ENCODE measurements at regions not wholly inside any gene's neighbourhood (a gene's known extent, or its start where the extent isn't known, plus 50 kb on each side); places are given as distances from the start of the nearest gene placed in this dataset.

DNA sequence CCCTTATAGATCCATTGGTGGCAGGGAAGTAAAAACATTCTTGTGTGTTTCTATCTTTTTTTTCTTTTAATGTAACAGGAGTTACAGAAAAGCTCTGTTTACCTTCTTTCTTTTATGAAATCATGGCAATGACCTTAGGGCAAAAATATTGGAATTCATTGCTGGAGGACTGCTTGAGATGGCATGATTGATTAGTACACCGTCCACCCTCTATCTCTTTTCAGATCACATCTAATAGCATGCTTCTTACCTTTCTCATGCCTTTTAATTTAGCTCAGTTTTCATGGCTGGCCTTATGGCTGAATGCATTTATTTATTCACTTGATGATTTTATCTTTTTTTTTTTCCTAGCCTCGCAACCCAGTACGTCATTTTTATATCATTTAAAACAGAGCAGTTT, 177.6 kb upstream of the CDH20 start:
- H3K9me3 ChIP-seq (ENCODE audit: severe bottlenecking), result no peaks in the 10 kb centered on the region
- no peak overlapping the region for H3K27ac ChIP-seq (ENCODE audit: poor library complexity, severe bottlenecking)
- H3K4me3 ChIP-seq (ENCODE audit: severe bottlenecking), result no peak overlapping the region
- ATAC-seq (ENCODE audit: low read depth) (no peak), DNase-seq (ENCODE audit: low spot score) (no peak)
- H3K27me3 ChIP-seq (ENCODE audit: insufficient read depth, poor library complexity, severe bottlenecking), result no peaks in the 10 kb centered on the region
- TF ChIP-seq, protein P1, sequence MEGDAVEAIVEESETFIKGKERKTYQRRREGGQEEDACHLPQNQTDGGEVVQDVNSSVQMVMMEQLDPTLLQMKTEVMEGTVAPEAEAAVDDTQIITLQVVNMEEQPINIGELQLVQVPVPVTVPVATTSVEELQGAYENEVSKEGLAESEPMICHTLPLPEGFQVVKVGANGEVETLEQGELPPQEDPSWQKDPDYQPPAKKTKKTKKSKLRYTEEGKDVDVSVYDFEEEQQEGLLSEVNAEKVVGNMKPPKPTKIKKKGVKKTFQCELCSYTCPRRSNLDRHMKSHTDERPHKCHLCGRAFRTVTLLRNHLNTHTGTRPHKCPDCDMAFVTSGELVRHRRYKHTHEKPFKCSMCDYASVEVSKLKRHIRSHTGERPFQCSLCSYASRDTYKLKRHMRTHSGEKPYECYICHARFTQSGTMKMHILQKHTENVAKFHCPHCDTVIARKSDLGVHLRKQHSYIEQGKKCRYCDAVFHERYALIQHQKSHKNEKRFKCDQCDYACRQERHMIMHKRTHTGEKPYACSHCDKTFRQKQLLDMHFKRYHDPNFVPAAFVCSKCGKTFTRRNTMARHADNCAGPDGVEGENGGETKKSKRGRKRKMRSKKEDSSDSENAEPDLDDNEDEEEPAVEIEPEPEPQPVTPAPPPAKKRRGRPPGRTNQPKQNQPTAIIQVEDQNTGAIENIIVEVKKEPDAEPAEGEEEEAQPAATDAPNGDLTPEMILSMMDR (IDR thresholded peaks at IDR 0.05; ENCODE audit: poor library complexity, severe bottlenecking), result no peak
- no peaks in the 10 kb centered on the region for H3K4me1 ChIP-seq (ENCODE audit: insufficient read depth, poor library complexity, severe bottlenecking)
- no peaks in the 10 kb centered on the region for H3K36me3 ChIP-seq (ENCODE audit: low read depth)

DNA sequence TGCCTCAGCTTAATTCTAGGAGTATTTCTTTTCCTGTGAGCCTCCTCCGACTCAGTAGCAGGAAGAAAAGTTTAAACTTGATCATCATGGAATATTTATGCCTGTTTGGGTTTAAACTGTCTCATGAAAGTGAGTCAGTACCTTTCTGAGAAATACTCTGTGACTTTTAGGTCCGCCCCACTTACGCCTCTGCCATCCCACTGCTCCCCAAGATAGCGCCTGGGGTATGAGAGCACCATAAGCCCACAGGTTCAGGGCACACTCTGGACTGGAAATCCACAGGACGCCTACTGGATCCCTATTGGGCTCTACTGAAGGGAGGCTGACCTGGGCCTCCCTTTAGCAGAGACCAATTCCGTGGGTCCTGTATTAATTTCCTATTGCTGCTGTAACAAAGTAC, 175.8 kb upstream of the CDH20 start:
- Histone ChIP-seq H3K9me3 (ENCODE audit: severe bottlenecking) (no peaks in the 10 kb centered on the region), H3K36me3 (ENCODE audit: low read depth) (no peaks in the 10 kb centered on the region), H3K4me3 (ENCODE audit: severe bottlenecking) (no peak overlapping the region), H3K4me1 (ENCODE audit: insufficient read depth, poor library complexity, severe bottlenecking) (no peaks in the 10 kb centered on the region), H3K27ac (ENCODE audit: poor library complexity, severe bottlenecking) (no peak overlapping the region), H3K27me3 (ENCODE audit: insufficient read depth, poor library complexity, severe bottlenecking) (no peaks in the 10 kb centered on the region)
- DNase-seq (ENCODE audit: low spot score) (no peak), ATAC-seq (ENCODE audit: low read depth) (no peak)
- TF ChIP-seq, protein P1 (IDR thresholded peaks at IDR 0.05; ENCODE audit: poor library complexity, severe bottlenecking), result no peak

DNA sequence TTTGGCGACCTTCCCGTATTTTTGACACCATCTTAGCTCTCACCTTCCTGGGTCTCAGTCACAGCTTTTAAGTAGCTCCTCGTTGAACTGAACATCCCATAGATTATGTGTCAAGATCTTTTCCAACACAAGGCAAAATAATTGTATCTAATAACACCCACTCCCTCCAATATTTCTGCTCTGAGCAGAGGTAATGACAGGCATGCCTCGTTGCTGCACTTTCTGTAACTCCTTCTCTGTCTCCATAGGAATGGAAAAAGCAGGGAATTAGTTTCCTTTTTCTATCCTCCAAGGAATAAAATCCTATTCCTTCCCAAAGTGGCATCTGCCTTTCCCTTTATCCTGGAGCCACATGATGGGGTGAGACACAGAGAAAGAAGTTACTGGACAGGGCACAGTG, 174.0 kb upstream of the CDH20 start:
- H3K9me3 ChIP-seq (ENCODE audit: severe bottlenecking), result no peaks in the 10 kb centered on the region
- no peaks in the 10 kb centered on the region for H3K4me1 ChIP-seq (ENCODE audit: insufficient read depth, poor library complexity, severe bottlenecking)
- H3K27ac ChIP-seq (ENCODE audit: poor library complexity, severe bottlenecking), result no peak overlapping the region
- H3K4me3 ChIP-seq (ENCODE audit: severe bottlenecking), result no peak overlapping the region
- DNase-seq (ENCODE audit: low spot score) (no peak), ATAC-seq (ENCODE audit: low read depth) (no peak)
- no peaks in the 10 kb centered on the region for H3K36me3 ChIP-seq (ENCODE audit: low read depth)
- H3K27me3 ChIP-seq (ENCODE audit: insufficient read depth, poor library complexity, severe bottlenecking), result no peaks in the 10 kb centered on the region
- TF ChIP-seq, protein P1 (IDR thresholded peaks at IDR 0.05; ENCODE audit: poor library complexity, severe bottlenecking), result no peak

DNA sequence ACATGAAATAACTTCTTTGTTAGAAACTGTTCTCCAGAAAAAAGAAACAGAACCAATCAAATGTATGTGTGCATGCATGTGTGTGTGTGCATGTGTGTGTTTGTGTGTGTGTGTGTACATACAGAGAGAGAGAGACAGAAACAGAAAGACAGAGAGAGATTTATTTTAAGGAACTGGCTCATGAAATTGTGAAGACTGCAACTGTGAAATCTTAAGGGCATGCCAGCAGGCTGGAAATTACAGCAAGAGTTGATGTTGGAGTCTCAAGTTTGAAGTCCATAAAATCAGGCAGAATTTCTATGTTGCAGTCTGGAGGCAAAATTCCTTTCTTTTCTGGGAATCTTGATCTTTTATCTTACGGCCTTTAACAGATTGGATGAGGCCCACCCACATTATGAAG, 168.9 kb upstream of the CDH20 start:
- ATAC-seq (ENCODE audit: low read depth) (no peak), DNase-seq (ENCODE audit: low spot score) (no peak)
- H3K27ac ChIP-seq (ENCODE audit: poor library complexity, severe bottlenecking), result no peak overlapping the region
- H3K4me1 ChIP-seq (ENCODE audit: insufficient read depth, poor library complexity, severe bottlenecking), result no peaks in the 10 kb centered on the region
- H3K4me3 ChIP-seq (ENCODE audit: severe bottlenecking), result no peak overlapping the region
- H3K27me3 ChIP-seq (ENCODE audit: insufficient read depth, poor library complexity, severe bottlenecking), result no peaks in the 10 kb centered on the region
- TF ChIP-seq, protein P1 (IDR thresholded peaks at IDR 0.05; ENCODE audit: poor library complexity, severe bottlenecking), result no peak
- no peaks in the 10 kb centered on the region for H3K9me3 ChIP-seq (ENCODE audit: severe bottlenecking)
- H3K36me3 ChIP-seq (ENCODE audit: low read depth), result no peaks in the 10 kb centered on the region

DNA sequence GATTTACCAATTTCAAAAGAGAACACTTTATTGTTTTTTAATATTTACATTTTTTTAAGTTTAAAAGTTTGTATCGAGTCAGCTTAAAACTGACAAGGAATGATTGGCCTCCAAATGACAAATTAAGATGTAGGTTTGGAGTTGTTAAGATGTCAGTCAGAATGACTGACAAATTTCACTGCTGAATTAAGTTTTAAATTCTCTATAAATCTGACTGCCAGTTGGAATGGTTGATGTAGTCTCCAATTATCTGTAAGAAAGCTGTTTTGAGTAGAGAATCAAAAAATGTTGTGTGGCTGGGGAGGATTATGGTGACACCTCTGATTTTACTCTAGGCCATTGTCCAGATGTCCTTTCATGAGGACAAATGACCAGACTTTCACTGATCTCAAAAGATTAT, 165.3 kb upstream of the CDH20 start:
- no peak for DNase-seq (ENCODE audit: low spot score)
- Histone ChIP-seq H3K36me3 (ENCODE audit: low read depth) (no peaks in the 10 kb centered on the region), H3K9me3 (ENCODE audit: severe bottlenecking) (no peaks in the 10 kb centered on the region), H3K27ac (ENCODE audit: poor library complexity, severe bottlenecking) (no peak overlapping the region), H3K27me3 (ENCODE audit: insufficient read depth, poor library complexity, severe bottlenecking) (no peaks in the 10 kb centered on the region), H3K4me3 (ENCODE audit: severe bottlenecking) (no peak overlapping the region), H3K4me1 (ENCODE audit: insufficient read depth, poor library complexity, severe bottlenecking) (no peaks in the 10 kb centered on the region)
- TF ChIP-seq, protein P1 (IDR thresholded peaks at IDR 0.05; ENCODE audit: poor library complexity, severe bottlenecking), result no peak
- no peak for ATAC-seq (ENCODE audit: low read depth)
